Suprapubic skin (tissue), 4 donors: ENCODE measurements at regions not wholly inside any gene's neighbourhood (a gene's known extent, or its start where the extent isn't known, plus 50 kb on each side); places are given as distances from the start of the nearest gene placed in this dataset.

Source experiments
- DNase-seq, 2 donors: peaks; one replicate each; pipeline ENCODE4 v3.0.0-alpha.2; 2019; ENCODE audit warnings: low spot score in 2 of 2
- H3K27ac ChIP-seq: fragments of 200-600 bp; sonication (generic); one replicate; pipeline ENCODE4 v1.5.1; 2019
- H3K27me3 ChIP-seq: fragments of 200-600 bp; sonication (generic); one replicate; pipeline ENCODE4 v1.5.1; 2019
- H3K36me3 ChIP-seq: fragments of 200-600 bp; sonication (generic); one replicate; pipeline ENCODE4 v1.5.1; 2019
- H3K4me1 ChIP-seq: fragments of 200-600 bp; sonication (generic); one replicate; pipeline ENCODE4 v1.5.1; 2019
- H3K4me3 ChIP-seq: fragments of 200-600 bp; sonication (generic); one replicate; pipeline ENCODE4 v1.5.1; 2019; ENCODE audit warnings: mild to moderate bottlenecking
- H3K9me3 ChIP-seq: fragments of 200-600 bp; sonication (generic); one replicate; pipeline ENCODE4 v1.5.1; 2019
- CTCF ChIP-seq, 2 donors: fragments of 200-600 bp in 1 of 2; fragments of 450-650 bp in 1 of 2; sonication (generic) in 1 of 2; IDR thresholded peaks; one replicate each; pipeline ENCODE4 v1.5.1; 2016 to 2019; ENCODE audit warnings: antibody characterized with exemption in 2 of 2, mild to moderate bottlenecking in 1 of 2, moderate library complexity in 1 of 2
- EP300 ChIP-seq: sonication (generic); formaldehyde crosslinking; IDR thresholded peaks from one replicate; pipeline ENCODE4 v1.6.1; 2017; ENCODE audit warnings: antibody characterized with exemption
- POLR2A ChIP-seq, 2 donors: fragments of 450-650 bp; IDR thresholded peaks; one replicate each; pipeline ENCODE4 v1.6.1; 2017; ENCODE audit warnings: antibody characterized with exemption in 2 of 2, mild to moderate bottlenecking in 2 of 2, moderate library complexity in 2 of 2
- POLR2AphosphoS5 ChIP-seq, 3 donors: sonication (generic); formaldehyde crosslinking; IDR thresholded peaks; one replicate each; pipeline ENCODE4 v1.6.1; 2017; ENCODE audit warnings: antibody characterized with exemption in 3 of 3
- WGBS: methylation state at CpG from one replicate; pipeline ENCODE4 v1.1.5; 2018; 5-methylcytosine and 5-hydroxymethylcytosine counted together

- Histone ChIP-seq H3K27ac (no peak overlapping the region), H3K27me3 (no peaks in the 10 kb centered on the region), H3K4me1 (no peaks in the 10 kb centered on the region), H3K9me3 (no peaks in the 10 kb centered on the region), H3K36me3 (no peaks in the 10 kb centered on the region), H3K4me3 (no peak overlapping the region)
- no peak for TF ChIP-seq EP300
- no peak for TF ChIP-seq CTCF (IDR thresholded peaks at IDR 0.05)
- 67% methylated on average over 1 of the region's 1 CpG for WGBS
- DNase-seq = no peak
These were observed 725.8 kb upstream of the DPPA4 start for GRCh38 chr3:110063178-110063577.

- H3K27ac ChIP-seq = no peak overlapping the region
- WGBS = 80% methylated on average over 3 of the region's 3 CpGs
- no peak for TF ChIP-seq EP300
- DNase-seq = no peak
- H3K9me3 ChIP-seq = no peaks in the 10 kb centered on the region
- no peaks in the 10 kb centered on the region for H3K36me3 ChIP-seq
- H3K4me1 ChIP-seq = no peaks in the 10 kb centered on the region
- no peaks in the 10 kb centered on the region for H3K27me3 ChIP-seq
- H3K4me3 ChIP-seq = no peak overlapping the region
These were observed 728.9 kb upstream of the DPPA4 start for GRCh38 chr3:110066206-110066605.

- Histone ChIP-seq H3K27ac (no peak overlapping the region), H3K4me1 (no peaks in the 10 kb centered on the region), H3K36me3 (no peaks in the 10 kb centered on the region), H3K4me3 (no peak overlapping the region), H3K9me3 (no peaks in the 10 kb centered on the region), H3K27me3 (no peaks in the 10 kb centered on the region)
- WGBS = 84% methylated on average over 1 of the region's 1 CpG
- TF ChIP-seq POLR2A (IDR thresholded peaks at IDR 0.05) (no peak), CTCF (IDR thresholded peaks at IDR 0.05) (no peak), EP300 (no peak), POLR2AphosphoS5 (IDR thresholded peaks at IDR 0.05) (no peak)
- DNase-seq = no peak
These were observed 730.2 kb upstream of the DPPA4 start for GRCh38 chr3:110067527-110067926.

- 67% methylated on average over 2 of the region's 2 CpGs for WGBS
These were observed 732.4 kb upstream of the DPPA4 start for GRCh38 chr3:110069761-110070160.

GRCh38 chr3:110070161-110070916 is 733.0 kb upstream of the DPPA4 start:
- Histone ChIP-seq H3K27ac (no peak overlapping the region), H3K4me3 (no peak overlapping the region), H3K36me3 (no peaks in the 10 kb centered on the region), H3K9me3 (no peaks in the 10 kb centered on the region), H3K4me1 (no peaks in the 10 kb centered on the region), H3K27me3 (no peaks in the 10 kb centered on the region)
- TF ChIP-seq EP300 = no peak
- TF ChIP-seq POLR2A (IDR thresholded peaks at IDR 0.05) = no peak
- TF ChIP-seq POLR2AphosphoS5 (IDR thresholded peaks at IDR 0.05) = no peak
- TF ChIP-seq CTCF (IDR thresholded peaks at IDR 0.05) = no peak
- WGBS = 78% methylated on average over 2 of the region's 2 CpGs
- DNase-seq = no peak

More at GRCh38 chr3:110069761-110070160, 732.4 kb upstream of the DPPA4 start:
- H3K27me3 ChIP-seq = no peaks in the 10 kb centered on the region
- no peaks in the 10 kb centered on the region for H3K9me3 ChIP-seq
- no peaks in the 10 kb centered on the region for H3K4me1 ChIP-seq
- H3K4me3 ChIP-seq = no peak overlapping the region
- H3K36me3 ChIP-seq = no peaks in the 10 kb centered on the region
- H3K27ac ChIP-seq = no peak overlapping the region
- no peak for DNase-seq
- no peak for TF ChIP-seq POLR2A (IDR thresholded peaks at IDR 0.05)
- TF ChIP-seq CTCF (IDR thresholded peaks at IDR 0.05) = no peak
- TF ChIP-seq POLR2AphosphoS5 (IDR thresholded peaks at IDR 0.05) = no peak
- no peak for TF ChIP-seq EP300

GRCh38 chr3:110074095-110074494 is 736.7 kb upstream of the DPPA4 start:
- H3K4me3 ChIP-seq = no peak overlapping the region
- WGBS = 67% methylated on average over 3 of the region's 3 CpGs
- TF ChIP-seq POLR2A (IDR thresholded peaks at IDR 0.05) (no peak), POLR2AphosphoS5 (IDR thresholded peaks at IDR 0.05) (no peak)
- no peaks in the 10 kb centered on the region for H3K36me3 ChIP-seq
- H3K4me1 ChIP-seq = no peaks in the 10 kb centered on the region
- H3K9me3 ChIP-seq = no peaks in the 10 kb centered on the region
- DNase-seq = no peak
- no peak overlapping the region for H3K27ac ChIP-seq
- no peaks in the 10 kb centered on the region for H3K27me3 ChIP-seq
